GM12892 (cell line): ENCODE measurements at regions not wholly inside any gene's neighbourhood (a gene's known extent, or its start where the extent isn't known, plus 50 kb on each side); places are given as distances from the start of the nearest gene placed in this dataset.

Source experiments
- POLR2A ChIP-seq: IDR thresholded peaks from 2 replicates; pipeline ENCODE4 v1.6.1; 2011; ENCODE audit warnings: low read depth, low read length, control low read depth
- POLR2AphosphoS5 ChIP-seq: IDR thresholded peaks from 2 replicates; pipeline ENCODE4 v1.6.1; 2011; ENCODE audit warnings: low read depth, low read length, control low read depth
- TAF1 ChIP-seq: IDR thresholded peaks from 2 replicates; pipeline ENCODE4 v1.6.1; 2011; ENCODE audit warnings: low read depth, mild to moderate bottlenecking, control low read depth, low read length, borderline replicate concordance

DNA sequence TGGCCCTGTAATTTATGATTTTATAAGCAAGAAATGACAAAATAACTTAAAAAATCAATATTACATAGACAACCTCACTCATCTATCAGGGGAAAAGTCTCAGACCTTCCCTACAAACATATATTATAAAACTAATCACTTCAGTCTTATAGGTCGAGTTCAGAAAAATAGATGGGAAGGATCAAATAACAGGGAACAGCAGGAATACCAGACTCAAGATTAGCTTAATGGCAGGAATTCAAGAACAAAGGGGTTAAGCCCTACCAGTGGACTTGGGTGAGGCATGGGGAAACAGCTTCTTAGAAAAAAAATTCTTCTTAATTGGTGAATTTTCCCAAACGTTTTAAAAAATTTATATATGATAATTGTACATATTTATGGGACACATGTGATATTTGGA is 51.6 kb upstream of the CRY1 start:
- no peak for TF ChIP-seq POLR2AphosphoS5
- no peak for TF ChIP-seq POLR2A
- TF ChIP-seq TAF1: no peak
